ENCODE measurements at regions not wholly inside any gene's neighbourhood (a gene's known extent, or its start where the extent isn't known, plus 50 kb on each side); places are given as distances from the start of the nearest gene placed in this dataset.

- TF ChIP-seq CTCF (IDR thresholded peaks at IDR 0.05; ENCODE audit: borderline replicate concordance, extremely low read depth, insufficient read depth), result no peak
- intact Hi-C loops (cut with DNase I), result no loop called here
Measured at GRCh38 chr2:30358842-30359241, 88.2 kb upstream of the LCLAT1 start.

GRCh38 chr2:30359644-30360167, 87.3 kb upstream of the LCLAT1 start:
- intact Hi-C loops (cut with DNase I), result no loop called here
- H3K36me3 ChIP-seq (ENCODE audit: control insufficient read depth in 2 of 3, insufficient read depth in 3 of 3, low read length in 3 of 3), result no peaks in the 10 kb centered on the region
- DNase-seq (peak in 4 of 5 donors; percentile 20 to 92 (median 50)), FAIRE-seq (no peak)
- H3K27ac ChIP-seq (ENCODE audit: low read depth in 2 of 2, low read length in 2 of 2), result peak overlapping the region; percentile 54 to 65
- H3K27me3 ChIP-seq (ENCODE audit: control insufficient read depth, insufficient read depth, low read length), result no peaks in the 10 kb centered on the region
- no peaks in the 10 kb centered on the region for H3K9me3 ChIP-seq (ENCODE audit: control insufficient read depth in 2 of 3, insufficient read depth in 1 of 3, low read length in 3 of 3)
- H3K9ac ChIP-seq (ENCODE audit: low read length in 3 of 3), result no peak overlapping the region
- H3K4me1 ChIP-seq (ENCODE audit: control insufficient read depth in 2 of 3, insufficient read depth in 2 of 3, low read depth in 1 of 3, low read length in 3 of 3), result peaks cover 10 to 34% (median 33%) of the 10 kb centered on the region in 3 donors
- no peak for TF ChIP-seq CTCF (IDR thresholded peaks at IDR 0.05; ENCODE audit: borderline replicate concordance, extremely low read depth, insufficient read depth)
- no peak overlapping the region for H3K4me3 ChIP-seq (ENCODE audit: low read length in 3 of 3)

More at GRCh38 chr2:30358842-30359241, 88.2 kb upstream of the LCLAT1 start:
- Histone ChIP-seq H3K4me1 (ENCODE audit: control insufficient read depth in 2 of 3, insufficient read depth in 2 of 3, low read depth in 1 of 3, low read length in 3 of 3) (peaks cover 10 to 34% (median 33%) of the 10 kb centered on the region in 3 donors), H3K27me3 (ENCODE audit: control insufficient read depth, insufficient read depth, low read length) (no peaks in the 10 kb centered on the region), H3K36me3 (ENCODE audit: control insufficient read depth in 2 of 3, insufficient read depth in 3 of 3, low read length in 3 of 3) (no peaks in the 10 kb centered on the region), H3K4me3 (ENCODE audit: low read length in 3 of 3) (no peak overlapping the region), H3K9me3 (ENCODE audit: control insufficient read depth in 2 of 3, insufficient read depth in 1 of 3, low read length in 3 of 3) (no peaks in the 10 kb centered on the region), H3K27ac (ENCODE audit: low read depth in 2 of 2, low read length in 2 of 2) (no peak overlapping the region), H3K9ac (ENCODE audit: low read length in 3 of 3) (no peak overlapping the region)
- FAIRE-seq (no peak), DNase-seq (peak in 1 of 5 donors; percentile 22)

- TF ChIP-seq CTCF (IDR thresholded peaks at IDR 0.05; ENCODE audit: borderline replicate concordance, extremely low read depth, insufficient read depth), result no peak
- Histone ChIP-seq H3K4me1 (ENCODE audit: control insufficient read depth in 2 of 3, insufficient read depth in 2 of 3, low read depth in 1 of 3, low read length in 3 of 3) (peaks cover 10 to 42% (median 33%) of the 10 kb centered on the region in 3 donors), H3K36me3 (ENCODE audit: control insufficient read depth in 2 of 3, insufficient read depth in 3 of 3, low read length in 3 of 3) (no peaks in the 10 kb centered on the region), H3K27me3 (ENCODE audit: control insufficient read depth, insufficient read depth, low read length) (no peaks in the 10 kb centered on the region), H3K9me3 (ENCODE audit: control insufficient read depth in 2 of 3, insufficient read depth in 1 of 3, low read length in 3 of 3) (no peaks in the 10 kb centered on the region), H3K4me3 (ENCODE audit: low read length in 3 of 3) (peak overlapping the region in 1 of 3 donors; percentile 23), H3K27ac (ENCODE audit: low read depth in 2 of 2, low read length in 2 of 2) (peak overlapping the region; percentile 85 to 86), H3K9ac (ENCODE audit: low read length in 3 of 3) (peak overlapping the region in 1 of 3 donors; percentile 28)
- intact Hi-C loops (cut with DNase I), result no loop called here
- DNase-seq (peak in 1 of 5 donors; percentile 50), FAIRE-seq (no peak)
Measured at GRCh38 chr2:30361751-30362394, 85.2 kb upstream of the LCLAT1 start.

Data from kidney (tissue), 13 donors.